ENCODE measurements at regions not wholly inside any gene's neighbourhood (a gene's known extent, or its start where the extent isn't known, plus 50 kb on each side); places are given as distances from the start of the nearest gene placed in this dataset.

GRCh38 chr4:154984148-154984547, 203.1 kb downstream of the RBM46 start:
- RAD21 ChIA-PET (ENCODE audit: low non-redundant PET in 1 of 2, low total read pairs in 2 of 2, uncharacterized antibody in 2 of 2, unreplicated experiment in 2 of 2): no interaction called here
- DNase-seq (ENCODE audit: low read depth, low spot score): no peak
- Histone ChIP-seq H3K36me3 (ENCODE audit: control insufficient read depth in 1 of 2, insufficient read depth in 2 of 2, low read length in 2 of 2) (no peaks in the 10 kb centered on the region), H2AFZ (ENCODE audit: low read depth, low read length, poor library complexity, severe bottlenecking) (no peak overlapping the region), H3K27ac (ENCODE audit: low read depth, low read length) (no peak overlapping the region), H3K9ac (ENCODE audit: low read length) (no peak overlapping the region), H3K9me3 (ENCODE audit: control insufficient read depth in 1 of 2, insufficient read depth in 1 of 2, low read depth in 1 of 2, low read length in 2 of 2) (no peaks in the 10 kb centered on the region), H3K27me3 (ENCODE audit: insufficient read depth, low read length) (no peaks in the 10 kb centered on the region), H4K20me1 (ENCODE audit: insufficient read depth) (no peaks in the 10 kb centered on the region), H3K9me2 (ENCODE audit: insufficient read depth) (0 out of 2 replicates have a peak, but pooled peaks cover 3% of the 10 kb centered on the region), H3K79me2 (ENCODE audit: insufficient read depth, low read length) (no peaks in the 10 kb centered on the region), H3K4me3 (replicated peaks in 1 of 2; ENCODE audit: low read depth in 1 of 2, low read length in 2 of 2) (no peak overlapping the region), H3K4me2 (ENCODE audit: low read length) (no peak overlapping the region), H3K4me1 (ENCODE audit: control insufficient read depth in 1 of 2, insufficient read depth in 2 of 2, low read length in 2 of 2) (no peaks in the 10 kb centered on the region)
- no peak for TF ChIP-seq SP1 (IDR thresholded peaks at IDR 0.05; ENCODE audit: low read depth)
- CTCF ChIA-PET: no interaction called here
- POLR2A ChIA-PET: no interaction called here
- no peak for ATAC-seq
- intact Hi-C loops (cut with micrococcal nuclease): loop anchor here (10.0 kb wide), 1 partner anchor 429 kb away; the partner anchor contains the start of gene PLRG1
- BruUV-seq (replicated peaks): no TSS peak

- H3K9me3 ChIP-seq (ENCODE audit: control insufficient read depth in 1 of 2, insufficient read depth in 1 of 2, low read depth in 1 of 2, low read length in 2 of 2): no peaks in the 10 kb centered on the region
- H3K27me3 ChIP-seq (ENCODE audit: insufficient read depth, low read length): no peaks in the 10 kb centered on the region
- no peak overlapping the region for H3K9ac ChIP-seq (ENCODE audit: low read length)
- no peaks in the 10 kb centered on the region for H3K36me3 ChIP-seq (ENCODE audit: control insufficient read depth in 1 of 2, insufficient read depth in 2 of 2, low read length in 2 of 2)
- no peak for ATAC-seq
- ChIA-PET RAD21 (ENCODE audit: low non-redundant PET in 1 of 2, low total read pairs in 2 of 2, uncharacterized antibody in 2 of 2, unreplicated experiment in 2 of 2) (no interaction called here), CTCF (no interaction called here), POLR2A (no interaction called here)
- no peak overlapping the region for H3K27ac ChIP-seq (ENCODE audit: low read depth, low read length)
- no peak overlapping the region for H2AFZ ChIP-seq (ENCODE audit: low read depth, low read length, poor library complexity, severe bottlenecking)
- no peaks in the 10 kb centered on the region for H3K4me1 ChIP-seq (ENCODE audit: control insufficient read depth in 1 of 2, insufficient read depth in 2 of 2, low read length in 2 of 2)
- TF ChIP-seq ATF3 (IDR thresholded peaks at IDR 0.05) (no peak), SIN3A (IDR thresholded peaks at IDR 0.05; ENCODE audit: low read depth) (no peak)
- intact Hi-C loops (cut with micrococcal nuclease): loop anchor here (10.0 kb wide), 1 partner anchor 430 kb away; the partner anchor contains the start of gene PLRG1
- no peak for DNase-seq (ENCODE audit: low read depth, low spot score)
- H3K79me2 ChIP-seq (ENCODE audit: insufficient read depth, low read length): no peaks in the 10 kb centered on the region
- H4K20me1 ChIP-seq (ENCODE audit: insufficient read depth): no peaks in the 10 kb centered on the region
- no TSS peak for BruUV-seq (replicated peaks)
- H3K4me3 ChIP-seq (replicated peaks in 1 of 2; ENCODE audit: low read depth in 1 of 2, low read length in 2 of 2): no peak overlapping the region
- no peak overlapping the region for H3K4me2 ChIP-seq (ENCODE audit: low read length)
- H3K9me2 ChIP-seq (ENCODE audit: insufficient read depth): 0 out of 2 replicates have a peak, but pooled peaks cover 3% of the 10 kb centered on the region
These were observed 203.5 kb downstream of the RBM46 start for GRCh38 chr4:154984616-154985015.

GRCh38 chr4:154985673-154986072, 204.6 kb downstream of the RBM46 start:
- H3K79me2 ChIP-seq (ENCODE audit: insufficient read depth, low read length): no peaks in the 10 kb centered on the region
- H3K9me3 ChIP-seq (ENCODE audit: control insufficient read depth in 1 of 2, insufficient read depth in 1 of 2, low read depth in 1 of 2, low read length in 2 of 2): no peaks in the 10 kb centered on the region
- H3K4me2 ChIP-seq (ENCODE audit: low read length): no peak overlapping the region
- no peak overlapping the region for H3K9ac ChIP-seq (ENCODE audit: low read length)
- no peaks in the 10 kb centered on the region for H3K36me3 ChIP-seq (ENCODE audit: control insufficient read depth in 1 of 2, insufficient read depth in 2 of 2, low read length in 2 of 2)
- no peak for ATAC-seq
- no peak overlapping the region for H3K4me3 ChIP-seq (replicated peaks in 1 of 2; ENCODE audit: low read depth in 1 of 2, low read length in 2 of 2)
- intact Hi-C loops (cut with micrococcal nuclease): loop anchor here (10.0 kb wide), 1 partner anchor 431 kb away; the partner anchor contains the start of gene PLRG1
- H2AFZ ChIP-seq (ENCODE audit: low read depth, low read length, poor library complexity, severe bottlenecking): no peak overlapping the region
- DNase-seq (ENCODE audit: low read depth, low spot score): no peak
- H3K27ac ChIP-seq (ENCODE audit: low read depth, low read length): no peak overlapping the region
- H3K27me3 ChIP-seq (ENCODE audit: insufficient read depth, low read length): no peaks in the 10 kb centered on the region
- RAD21 ChIA-PET (ENCODE audit: low non-redundant PET in 1 of 2, low total read pairs in 2 of 2, uncharacterized antibody in 2 of 2, unreplicated experiment in 2 of 2): no interaction called here
- POLR2A ChIA-PET: no interaction called here
- BruUV-seq (replicated peaks): no TSS peak
- H3K9me2 ChIP-seq (ENCODE audit: insufficient read depth): 0 out of 2 replicates have a peak, but pooled peaks cover 3% of the 10 kb centered on the region
- no peaks in the 10 kb centered on the region for H4K20me1 ChIP-seq (ENCODE audit: insufficient read depth)
- CTCF ChIA-PET: no interaction called here
- H3K4me1 ChIP-seq (ENCODE audit: control insufficient read depth in 1 of 2, insufficient read depth in 2 of 2, low read length in 2 of 2): no peaks in the 10 kb centered on the region
- TF ChIP-seq EZH2phosphoT487 (IDR thresholded peaks at IDR 0.05; ENCODE audit: borderline replicate concordance) (no peak), JUND (IDR thresholded peaks at IDR 0.05) (no peak), REST (IDR thresholded peaks at IDR 0.05; ENCODE audit: low read depth) (no peak), RAD21 (IDR thresholded peaks at IDR 0.05; ENCODE audit: low read depth) (no peak), CBX3 (IDR thresholded peaks at IDR 0.05; ENCODE audit: low read depth) (no peak), ZNF274 (IDR thresholded peaks at IDR 0.05; ENCODE audit: low read depth, low read length) (no peak)

Measured in HCT116 (cell line).